GM08714 (cell line): ENCODE measurements at regions not wholly inside any gene's neighbourhood (a gene's known extent, or its start where the extent isn't known, plus 50 kb on each side); places are given as distances from the start of the nearest gene placed in this dataset.

Experiments
- H3K4me3 ChIP-seq: fragments of 200-500 bp; sonication (Bioruptor generic); 2 replicates; pipeline ENCODE4 v1.5.1; 2014; ENCODE audit warnings: mild to moderate bottlenecking, low read length, inconsistent platforms
- ZNF274 ChIP-seq: IDR thresholded peaks from 2 replicates; pipeline ENCODE4 v1.6.1; 2012; ENCODE audit warnings: mild to moderate bottlenecking, low read depth, low read length

GRCh38 chr7:142698429-142698828, 50.8 kb upstream of the PRSS1 start:
- TF ChIP-seq ZNF274, result no peak
- H3K4me3 ChIP-seq, result no peak overlapping the region

DNA sequence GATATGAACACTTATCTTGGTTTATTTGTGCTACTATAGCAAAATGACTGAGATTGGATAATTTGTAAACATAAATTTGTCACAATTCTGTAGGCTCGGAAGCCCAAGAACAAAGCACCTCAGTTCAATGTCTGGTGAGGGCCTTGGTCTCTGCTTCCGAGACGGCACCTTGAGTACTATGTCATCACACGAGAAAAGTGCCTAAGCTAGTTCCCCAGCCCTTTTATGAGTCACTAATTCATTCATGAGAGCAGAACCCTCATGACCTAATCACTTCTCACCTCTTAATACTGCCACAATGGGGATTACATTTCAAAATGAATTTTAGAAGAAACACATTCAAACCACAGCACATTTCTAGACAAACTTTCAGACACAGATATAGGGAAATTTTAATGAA, 52.0 kb upstream of the PRSS1 start:
- no peak overlapping the region for H3K4me3 ChIP-seq
- no peak for TF ChIP-seq ZNF274

GRCh38 chr7:142696456-142697179, 52.7 kb upstream of the PRSS1 start:
- no peak overlapping the region for H3K4me3 ChIP-seq
- TF ChIP-seq ZNF274, result no peak

DNA sequence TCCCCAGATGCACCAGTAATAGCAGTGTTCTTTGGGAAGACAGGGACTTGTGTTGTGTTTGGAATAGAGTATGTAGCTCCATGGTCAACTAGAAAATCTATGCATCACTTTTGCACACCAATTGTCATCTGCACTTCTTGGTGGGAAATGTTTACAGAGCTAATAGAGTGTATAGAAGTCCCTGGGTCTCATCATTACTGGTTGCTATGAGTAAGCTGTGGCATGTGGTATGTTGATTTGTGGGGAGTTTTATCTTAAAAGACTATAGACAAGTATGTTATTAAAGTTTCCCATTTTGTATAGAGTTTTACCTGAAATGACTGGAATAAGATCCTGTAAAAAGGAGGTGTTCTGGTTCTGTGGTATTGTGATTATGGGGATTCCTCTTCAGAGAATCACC, 55.4 kb upstream of the PRSS1 start:
- H3K4me3 ChIP-seq, result no peak overlapping the region
- TF ChIP-seq ZNF274, result no peak

DNA sequence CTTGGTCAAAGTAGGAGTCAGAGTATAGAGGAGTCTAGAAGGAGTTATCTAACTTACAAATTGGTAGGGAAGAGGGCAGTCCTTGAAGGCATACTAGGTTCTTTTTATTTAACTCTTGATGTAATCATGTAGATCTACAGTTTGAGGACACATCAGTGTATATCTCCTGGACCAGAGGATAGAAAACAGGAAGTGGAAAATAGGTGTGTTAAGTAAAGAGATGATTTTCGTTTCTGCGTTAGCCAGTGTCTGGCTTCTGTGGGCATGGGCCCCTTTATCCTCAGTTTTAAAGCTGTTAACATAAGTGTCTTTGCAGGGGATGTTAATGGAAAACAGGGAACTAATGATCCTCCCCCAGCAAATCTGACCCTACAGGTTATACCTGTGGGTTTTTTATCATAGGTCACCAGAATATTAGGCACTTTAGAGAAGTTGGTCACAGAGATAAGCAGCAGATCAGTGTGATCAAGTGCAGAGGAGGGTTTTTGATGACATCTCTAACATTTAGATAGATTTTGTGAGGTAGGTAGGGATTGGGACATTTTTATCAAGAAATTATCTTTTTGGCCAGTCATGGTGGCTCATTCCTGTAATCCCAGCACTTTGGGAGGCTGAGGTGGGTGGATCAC, 58.6 kb upstream of the PRSS1 start:
- TF ChIP-seq ZNF274, result no peak
- H3K4me3 ChIP-seq, result no peak overlapping the region

DNA sequence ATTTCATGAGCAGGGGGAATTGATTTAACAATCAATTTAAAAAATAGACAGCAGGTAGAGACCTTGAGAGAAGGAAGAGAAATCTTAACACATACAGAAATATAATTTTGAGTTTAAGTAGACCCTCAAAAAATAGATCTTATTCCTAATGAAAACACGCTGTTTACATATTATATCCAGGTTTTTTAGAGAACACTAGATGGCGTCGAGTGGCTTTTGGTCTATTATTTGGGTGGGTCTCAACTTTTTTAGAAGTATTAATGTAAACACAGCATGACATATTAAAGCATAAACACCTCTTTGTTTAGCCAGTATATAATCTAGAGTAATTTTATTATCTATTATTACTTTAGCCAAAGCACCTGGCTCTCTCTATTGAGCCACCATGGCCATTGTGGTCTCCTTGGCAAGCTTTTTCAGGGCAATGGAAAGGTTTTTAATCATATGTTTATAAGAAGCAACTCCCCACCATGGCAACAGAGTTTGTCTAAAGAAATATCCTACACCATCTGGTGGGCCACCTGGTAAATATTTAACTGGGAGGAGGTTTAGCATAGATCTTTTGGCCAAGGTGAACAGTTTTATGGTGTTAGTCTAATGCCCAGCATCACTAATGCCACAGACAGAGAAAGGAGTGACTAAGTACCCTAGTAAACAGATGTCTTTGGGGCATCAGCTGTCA, 59.7 kb upstream of the PRSS1 start:
- H3K4me3 ChIP-seq, result no peak overlapping the region
- TF ChIP-seq ZNF274, result no peak

DNA sequence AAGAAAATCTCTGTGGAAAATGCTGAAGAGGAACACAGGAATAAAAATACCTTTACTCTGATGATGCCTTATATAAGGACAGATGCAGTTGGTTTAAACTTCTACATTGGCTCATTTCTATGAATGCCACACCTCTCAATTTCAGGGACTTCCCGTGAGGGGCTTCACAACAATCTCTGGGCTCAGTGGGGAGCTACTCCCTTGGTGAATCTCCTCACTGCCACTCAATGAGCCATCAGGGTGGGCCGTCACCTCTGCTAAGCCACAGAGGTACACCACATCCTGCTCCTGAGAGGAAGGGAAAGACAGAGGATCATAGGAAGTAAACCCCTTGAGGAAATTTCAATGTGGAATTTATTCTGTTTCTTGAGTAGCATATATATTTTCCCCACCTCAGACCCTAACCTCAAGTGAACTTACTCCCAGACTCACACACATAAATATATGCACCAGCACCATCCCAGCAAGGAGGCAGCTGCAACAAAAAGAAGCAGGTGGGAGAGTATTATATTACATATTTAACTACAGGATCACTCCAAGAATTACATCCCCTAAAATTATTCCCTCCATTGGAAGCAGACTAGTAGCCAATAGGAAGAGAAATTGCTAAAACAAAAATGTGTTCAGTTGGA, 63.3 kb upstream of the PRSS1 start:
- TF ChIP-seq ZNF274, result no peak
- H3K4me3 ChIP-seq, result no peak overlapping the region

- H3K4me3 ChIP-seq, result no peak overlapping the region
- no peak for TF ChIP-seq ZNF274
Observed at GRCh38 chr7:142681314-142682092, 67.8 kb upstream of the PRSS1 start.

- H3K4me3 ChIP-seq, result no peak overlapping the region
- TF ChIP-seq ZNF274, result no peak
Observed at GRCh38 chr7:142671506-142671905, 77.8 kb upstream of the PRSS1 start.

DNA sequence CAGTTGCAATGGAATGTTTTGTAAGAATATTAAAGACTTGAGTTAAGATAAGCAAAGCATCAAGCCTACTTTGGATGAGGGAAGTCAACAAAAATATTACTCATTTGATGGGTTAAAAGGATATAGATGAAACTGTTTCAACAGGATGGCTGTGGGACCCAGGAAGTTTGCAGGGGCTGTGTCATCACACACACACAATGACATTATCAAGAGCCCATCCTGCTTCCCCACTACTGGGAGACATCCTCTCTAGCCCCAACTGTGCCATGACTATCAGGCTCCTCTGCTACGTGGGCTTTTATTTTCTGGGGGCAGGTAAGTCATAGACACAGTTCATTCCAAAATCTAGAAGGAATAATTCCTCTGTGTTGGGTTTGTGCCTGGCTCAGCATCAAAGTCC, 78.8 kb upstream of the PRSS1 start:
- no peak overlapping the region for H3K4me3 ChIP-seq
- no peak for TF ChIP-seq ZNF274

GRCh38 chr7:142669074-142669654, 80.1 kb upstream of the PRSS1 start:
- no peak overlapping the region for H3K4me3 ChIP-seq
- no peak for TF ChIP-seq ZNF274

DNA sequence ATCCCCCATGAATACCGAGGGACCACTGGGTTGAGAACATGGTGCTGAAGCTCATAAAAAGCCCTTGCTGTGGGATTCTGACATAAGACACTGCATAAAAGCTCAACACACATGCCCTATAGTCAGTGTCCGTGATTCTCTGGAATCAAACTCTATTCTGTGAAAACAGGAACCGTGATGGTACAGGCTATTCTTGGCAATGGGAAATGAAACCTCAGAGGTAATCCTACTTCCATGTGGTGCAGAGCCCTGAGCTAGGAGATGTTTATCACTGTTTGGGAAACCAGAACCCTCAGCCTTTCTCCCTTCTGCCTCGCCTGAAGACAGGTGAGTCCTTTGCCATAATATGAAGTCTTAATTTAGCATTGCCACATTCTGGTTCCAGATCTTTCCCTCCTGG, 80.8 kb upstream of the PRSS1 start:
- TF ChIP-seq ZNF274, result no peak
- no peak overlapping the region for H3K4me3 ChIP-seq

DNA sequence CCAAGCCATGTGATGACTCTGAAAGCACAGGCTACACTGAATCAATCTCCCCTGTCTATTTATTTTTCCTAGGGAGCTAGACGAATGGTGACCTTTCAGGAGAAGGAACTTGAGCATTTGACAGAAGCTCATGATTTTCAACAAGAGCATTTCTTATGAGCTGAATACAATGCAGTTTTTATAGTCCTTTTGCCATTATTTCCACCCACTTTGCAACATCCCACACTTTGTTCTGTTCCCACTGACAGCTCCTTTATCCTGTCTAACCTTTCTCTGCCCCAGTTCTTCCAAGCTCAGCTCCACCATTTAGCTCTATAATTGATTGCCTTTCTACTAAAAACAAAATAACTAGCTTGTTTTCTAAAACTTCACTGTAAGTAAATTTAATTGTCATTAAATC, 91.9 kb upstream of the PRSS1 start:
- TF ChIP-seq ZNF274, result no peak
- H3K4me3 ChIP-seq, result no peak overlapping the region

GRCh38 chr7:142654398-142654797, 94.9 kb upstream of the PRSS1 start:
- H3K4me3 ChIP-seq, result no peak overlapping the region
- no peak for TF ChIP-seq ZNF274
